IPS DF 6.9 (cell line): ENCODE measurements at regions not wholly inside any gene's neighbourhood (a gene's known extent, or its start where the extent isn't known, plus 50 kb on each side); places are given as distances from the start of the nearest gene placed in this dataset.

ENCODE experiments used
- DNase-seq: peaks from one replicate; pipeline ENCODE4 v3.0.0-alpha.2; 2013; ENCODE audit warnings: low read depth, low spot score
- H3K27ac ChIP-seq: one replicate; pipeline ENCODE4 v1.5.1; 2013; ENCODE audit warnings: low read length, control low read depth
- H3K27me3 ChIP-seq: 2 replicates; pipeline ENCODE4 v1.6.1; 2013; ENCODE audit warnings: mild to moderate bottlenecking, low read length; ENCODE audit not compliant: control insufficient read depth, insufficient read depth
- H3K36me3 ChIP-seq: 2 replicates; pipeline ENCODE4 v1.6.1; 2013; ENCODE audit warnings: low read length; ENCODE audit not compliant: control insufficient read depth, insufficient read depth
- H3K4me1 ChIP-seq: 2 replicates; pipeline ENCODE4 v1.6.1; 2013; ENCODE audit warnings: low read length; ENCODE audit not compliant: control insufficient read depth, insufficient read depth
- H3K4me3 ChIP-seq: 2 replicates; pipeline ENCODE4 v1.5.1; 2013; ENCODE audit warnings: mild to moderate bottlenecking, low read length
- H3K9me3 ChIP-seq: 2 replicates; pipeline ENCODE4 v1.6.1; 2013; ENCODE audit warnings: low read length, inconsistent platforms; ENCODE audit not compliant: control insufficient read depth, insufficient read depth
- WGBS: extraction: QIAGEN DNeasy Blood & Tissue Kit; methylation state at CpG from one replicate; pipeline ENCODE4 v1.1.7; 2013; ENCODE audit warnings: mixed read lengths, missing lambda C conversion rate; ENCODE audit not compliant: insufficient read length, insufficient coverage; 5-methylcytosine and 5-hydroxymethylcytosine counted together

- Histone ChIP-seq H3K27ac (no peak overlapping the region), H3K36me3 (no peaks in the 10 kb centered on the region), H3K27me3 (no peaks in the 10 kb centered on the region), H3K4me1 (no peaks in the 10 kb centered on the region), H3K9me3 (no peaks in the 10 kb centered on the region), H3K4me3 (no peak overlapping the region)
- no peak for DNase-seq
- WGBS = no CpG with 5 or more reads among the region's 1 CpG
These were observed 673.7 kb downstream of the DIPK2A start for GRCh38 chr3:144645300-144645699.

DNA sequence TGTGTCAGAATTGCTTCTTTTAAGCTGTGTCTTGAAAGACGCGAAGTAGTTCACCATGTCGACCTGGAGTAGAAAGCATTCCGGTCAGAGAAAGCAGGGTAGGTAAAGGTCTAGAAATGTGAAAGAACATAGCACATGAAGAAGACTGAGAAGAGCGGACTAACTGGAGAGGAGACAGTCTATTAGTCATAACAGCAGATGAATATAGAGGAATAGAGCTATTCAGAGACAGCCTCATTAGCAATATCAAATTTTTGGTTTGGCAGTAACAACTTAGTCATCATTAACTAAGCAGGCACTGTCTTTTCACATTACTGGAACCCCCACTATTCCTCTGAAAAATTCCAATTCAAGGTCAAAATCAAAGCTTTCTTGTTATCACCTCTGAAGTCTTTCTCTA lies 678.8 kb downstream of the DIPK2A start:
- Histone ChIP-seq H3K4me3 (no peak overlapping the region), H3K27ac (no peak overlapping the region)
- WGBS = no CpG with 5 or more reads among the region's 5 CpGs

DNA sequence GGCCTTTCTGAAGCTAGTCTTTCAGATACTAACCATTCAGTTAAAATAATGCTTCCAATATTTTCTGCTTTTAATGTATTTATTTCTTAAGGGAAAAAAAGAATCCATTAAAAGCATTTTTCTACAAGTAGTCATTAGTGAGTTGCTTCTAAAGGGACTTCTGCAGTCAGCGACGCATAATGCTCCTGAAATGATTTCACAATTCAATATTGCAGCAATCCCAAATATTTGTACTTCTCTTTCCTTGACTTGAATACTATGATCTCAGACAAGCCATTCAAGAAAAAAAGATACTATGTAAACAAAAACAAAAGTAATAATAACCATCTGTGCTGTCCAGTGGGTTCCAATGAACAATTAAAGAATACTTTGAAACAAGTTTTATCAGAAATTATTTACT lies 681.0 kb downstream of the DIPK2A start:
- no peak overlapping the region for H3K27ac ChIP-seq
- no CpG with 5 or more reads among the region's 2 CpGs for WGBS
- H3K4me3 ChIP-seq = no peak overlapping the region
- no peaks in the 10 kb centered on the region for H3K36me3 ChIP-seq
- DNase-seq = no peak
- no peaks in the 10 kb centered on the region for H3K9me3 ChIP-seq
- no peaks in the 10 kb centered on the region for H3K4me1 ChIP-seq
- H3K27me3 ChIP-seq = no peaks in the 10 kb centered on the region

More for the DNA sequence above, 678.8 kb downstream of the DIPK2A start:
- H3K36me3 ChIP-seq = no peaks in the 10 kb centered on the region
- DNase-seq = no peak
- no peaks in the 10 kb centered on the region for H3K27me3 ChIP-seq
- H3K4me1 ChIP-seq = no peaks in the 10 kb centered on the region
- H3K9me3 ChIP-seq = no peaks in the 10 kb centered on the region

GRCh38 chr3:144655423-144655822 lies 683.8 kb downstream of the DIPK2A start:
- Histone ChIP-seq H3K27ac (no peak overlapping the region), H3K27me3 (no peaks in the 10 kb centered on the region), H3K36me3 (no peaks in the 10 kb centered on the region), H3K9me3 (no peaks in the 10 kb centered on the region), H3K4me1 (no peaks in the 10 kb centered on the region), H3K4me3 (no peak overlapping the region)
- WGBS = no CpG with 5 or more reads among the region's 1 CpG
- DNase-seq = no peak

DNA sequence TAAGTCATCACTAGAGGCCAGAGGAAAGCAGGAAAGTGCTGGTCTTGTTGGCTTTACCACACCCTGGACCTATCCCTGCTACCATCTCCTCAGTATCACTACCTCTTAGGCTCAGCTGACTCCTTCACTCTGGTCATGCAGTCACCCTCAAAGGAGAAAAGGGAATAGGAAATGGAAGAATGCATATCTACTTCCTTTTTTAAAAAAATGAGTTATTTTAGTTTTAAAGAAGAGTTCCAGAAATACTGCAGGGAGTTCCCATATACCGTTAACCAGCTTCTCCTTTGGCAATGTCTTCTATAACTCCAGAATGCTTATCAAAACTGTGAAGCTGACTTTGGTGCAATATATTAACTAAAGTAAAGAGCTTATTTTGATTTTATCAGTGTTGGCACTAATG lies 688.6 kb downstream of the DIPK2A start:
- Histone ChIP-seq H3K9me3 (no peaks in the 10 kb centered on the region), H3K27ac (no peak overlapping the region), H3K27me3 (no peaks in the 10 kb centered on the region), H3K4me1 (no peaks in the 10 kb centered on the region), H3K36me3 (no peaks in the 10 kb centered on the region), H3K4me3 (no peak overlapping the region)
- no CpG with 5 or more reads among the region's 1 CpG for WGBS
- DNase-seq = no peak

DNA sequence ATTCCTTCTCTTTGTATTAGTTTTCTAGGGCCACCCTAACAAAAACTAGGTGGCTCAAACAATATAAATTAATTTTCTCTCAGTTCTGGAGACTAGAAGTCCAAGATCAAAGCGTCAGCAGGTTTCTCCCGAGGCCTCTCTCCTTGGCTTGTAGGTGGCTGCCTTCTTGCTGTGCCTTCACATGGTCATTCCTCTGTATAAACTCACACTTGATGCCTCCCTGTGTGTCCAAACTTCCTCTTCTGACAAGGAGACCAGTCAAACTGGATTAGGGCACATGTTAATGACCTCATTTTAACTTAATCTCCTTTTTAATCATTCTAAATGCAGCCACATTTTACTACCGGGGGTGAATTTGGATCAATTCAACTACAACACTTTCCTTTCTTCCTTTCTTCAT lies 691.1 kb downstream of the DIPK2A start:
- no peaks in the 10 kb centered on the region for H3K36me3 ChIP-seq
- H3K27me3 ChIP-seq = no peaks in the 10 kb centered on the region
- peaks cover 3% of the 10 kb centered on the region; the same call in 1 of the 2 replicates for H3K9me3 ChIP-seq
- no peaks in the 10 kb centered on the region for H3K4me1 ChIP-seq
- no peak overlapping the region for H3K4me3 ChIP-seq
- WGBS = no CpG with 5 or more reads among the region's 3 CpGs
- no peak overlapping the region for H3K27ac ChIP-seq
- DNase-seq = no peak

DNA sequence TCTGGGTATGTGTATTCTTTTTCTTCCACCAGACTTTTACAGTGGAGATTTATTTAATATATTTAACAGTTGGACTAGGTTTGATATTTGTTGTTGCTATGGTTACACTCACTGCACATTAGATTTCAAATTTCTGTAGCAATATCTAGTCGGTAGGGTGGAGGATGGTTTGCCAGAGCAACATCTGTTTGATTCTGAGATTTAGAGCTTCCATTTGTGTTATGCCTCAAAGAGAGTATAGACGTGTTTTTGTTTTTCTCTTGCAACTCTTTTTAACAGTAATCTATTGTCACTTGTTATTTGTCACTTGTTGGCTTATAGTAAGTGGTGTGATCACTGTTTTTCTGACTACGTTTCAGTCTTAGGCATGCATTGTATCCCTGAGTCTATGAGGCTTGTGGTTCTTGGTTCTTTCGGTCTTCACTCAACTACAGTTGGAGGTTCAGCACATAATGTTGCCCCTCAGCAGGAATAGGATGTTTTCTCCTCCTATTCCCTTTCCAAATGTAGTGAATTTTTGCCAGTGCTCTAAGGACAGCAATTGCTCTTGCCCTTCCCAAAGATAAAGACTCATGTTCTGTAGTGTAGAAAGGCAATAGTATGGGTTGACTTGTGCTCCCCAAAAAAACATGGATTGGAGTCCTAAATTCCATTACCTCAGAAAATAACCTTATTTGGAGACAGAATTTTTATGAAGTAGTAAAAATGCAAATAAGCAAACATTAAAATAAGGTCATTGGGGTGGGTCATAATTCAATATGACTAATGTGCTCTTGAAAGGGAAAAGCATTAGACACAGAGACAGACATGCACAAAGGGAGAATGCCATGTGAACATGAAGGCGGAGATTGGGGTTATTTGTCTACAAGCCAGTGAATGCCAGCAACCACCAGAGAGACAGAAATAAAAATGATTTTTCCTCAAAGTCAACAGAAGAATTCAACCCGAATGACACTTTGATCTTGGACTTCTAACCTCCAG lies 692.1 kb downstream of the DIPK2A start:
- H3K27ac ChIP-seq = no peak overlapping the region
- no peak overlapping the region for H3K4me3 ChIP-seq
- WGBS = no CpG with 5 or more reads among the region's 6 CpGs
- no peak for DNase-seq
- peaks cover 3% of the 10 kb centered on the region; the same call in 1 of the 2 replicates for H3K9me3 ChIP-seq
- H3K36me3 ChIP-seq = no peaks in the 10 kb centered on the region
- no peaks in the 10 kb centered on the region for H3K4me1 ChIP-seq
- no peaks in the 10 kb centered on the region for H3K27me3 ChIP-seq

DNA sequence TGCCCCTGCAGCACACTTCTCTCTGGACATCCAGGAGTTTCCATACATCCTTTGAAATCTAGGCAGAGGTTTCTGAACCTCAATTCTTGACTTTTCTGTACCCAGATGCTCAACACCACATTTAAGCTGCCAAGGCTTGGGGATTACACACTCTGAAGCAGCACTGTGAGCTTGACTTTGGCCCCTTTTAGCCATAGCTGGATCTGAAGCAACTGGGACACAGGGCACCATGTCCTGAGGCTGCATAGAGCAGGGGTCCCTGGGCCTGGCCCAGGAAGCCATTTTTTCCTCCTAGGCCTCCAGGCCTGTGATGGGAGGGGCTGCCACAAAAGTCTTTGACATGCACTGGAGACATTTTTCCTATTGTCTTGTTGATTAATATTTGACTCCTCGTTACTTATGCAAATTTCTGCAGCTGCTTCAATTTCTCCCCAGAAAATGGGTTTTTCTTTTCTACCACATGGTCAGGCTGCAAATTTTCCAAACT lies 694.0 kb downstream of the DIPK2A start:
- Histone ChIP-seq H3K27ac (no peak overlapping the region), H3K36me3 (no peaks in the 10 kb centered on the region), H3K9me3 (peaks cover 3% of the 10 kb centered on the region; the same call in 1 of the 2 replicates), H3K4me1 (no peaks in the 10 kb centered on the region), H3K27me3 (no peaks in the 10 kb centered on the region), H3K4me3 (no peak overlapping the region)
- WGBS = no CpG with 5 or more reads among the region's 1 CpG
- no peak for DNase-seq

DNA sequence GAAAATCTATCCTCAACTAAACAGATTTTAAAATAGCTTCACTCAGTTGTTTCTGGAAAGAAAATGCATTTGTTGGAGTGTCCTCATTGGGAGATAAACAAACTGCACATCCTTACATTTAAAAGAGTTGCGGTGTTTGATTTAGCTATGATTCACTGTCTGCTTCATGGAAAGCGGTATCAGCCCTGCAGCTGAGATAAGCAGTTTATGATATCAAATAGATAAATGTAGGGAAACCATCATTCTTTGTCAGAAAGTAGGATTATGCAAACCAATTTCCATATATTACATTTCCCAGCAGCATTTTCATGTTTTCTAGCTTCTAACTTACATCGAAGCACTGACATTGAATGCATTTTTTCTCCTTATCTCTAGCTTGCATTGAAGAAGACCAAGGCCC lies 698.9 kb downstream of the DIPK2A start:
- no CpG with 5 or more reads among the region's 3 CpGs for WGBS
- Histone ChIP-seq H3K27me3 (no peaks in the 10 kb centered on the region), H3K27ac (no peak overlapping the region), H3K9me3 (no peaks in the 10 kb centered on the region), H3K4me1 (no peaks in the 10 kb centered on the region), H3K36me3 (no peaks in the 10 kb centered on the region), H3K4me3 (no peak overlapping the region)
- no peak for DNase-seq

DNA sequence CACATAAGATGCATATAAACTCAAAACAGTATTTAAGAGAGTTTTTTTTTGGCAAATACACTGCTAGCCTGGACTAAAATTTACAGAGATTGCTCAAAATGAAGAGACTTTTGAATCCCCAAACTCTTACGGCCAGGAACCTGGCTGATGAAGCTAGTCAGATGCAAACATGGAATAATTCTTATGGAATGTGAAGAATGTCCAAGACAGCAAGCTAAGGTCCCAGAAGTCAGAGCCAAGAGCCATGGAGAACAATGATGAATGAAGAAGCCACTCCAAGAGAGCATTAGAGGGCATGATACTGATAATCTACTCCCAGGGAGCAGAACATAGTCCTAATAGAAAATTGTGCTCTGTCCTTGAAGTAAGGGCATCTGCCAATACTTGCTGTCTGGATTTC lies 705.5 kb downstream of the DIPK2A start:
- no peak for DNase-seq
- H3K4me3 ChIP-seq = no peak overlapping the region
- WGBS = no CpG with 5 or more reads among the region's 1 CpG
- H3K27ac ChIP-seq = no peak overlapping the region
- H3K9me3 ChIP-seq = no peaks in the 10 kb centered on the region
- no peaks in the 10 kb centered on the region for H3K36me3 ChIP-seq
- H3K4me1 ChIP-seq = no peaks in the 10 kb centered on the region
- no peaks in the 10 kb centered on the region for H3K27me3 ChIP-seq
